ENCODE measurements at regions not wholly inside any gene's neighbourhood (a gene's known extent, or its start where the extent isn't known, plus 50 kb on each side); places are given as distances from the start of the nearest gene placed in this dataset.

DNA sequence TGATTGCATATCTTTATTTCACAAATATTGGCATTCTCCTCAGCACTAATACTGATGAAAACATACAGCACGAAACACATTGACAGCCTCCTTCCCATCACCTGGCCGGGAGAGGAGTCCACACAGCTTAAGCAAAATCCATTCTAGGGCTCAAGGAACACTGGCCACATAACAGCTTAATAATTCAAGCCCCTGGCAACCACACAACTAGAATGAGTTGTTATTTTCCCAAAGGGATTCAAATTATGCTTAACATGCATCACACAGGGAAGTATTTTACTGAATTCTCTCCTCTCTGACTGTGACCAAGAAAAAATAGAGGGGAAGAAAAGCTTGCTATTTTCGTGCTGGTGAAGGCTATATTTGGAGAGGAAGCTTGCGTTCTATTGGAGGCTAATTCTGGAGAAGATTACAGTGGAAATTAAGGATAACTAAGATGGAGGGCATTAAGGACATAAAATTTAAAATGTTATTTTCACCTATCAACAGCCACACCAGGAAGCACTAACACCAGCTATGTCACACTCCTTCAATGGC, 198.5 kb downstream of the ADGRG6 start:
- no peak overlapping the region for H3K4me3 ChIP-seq (ENCODE audit: low read length)

DNA sequence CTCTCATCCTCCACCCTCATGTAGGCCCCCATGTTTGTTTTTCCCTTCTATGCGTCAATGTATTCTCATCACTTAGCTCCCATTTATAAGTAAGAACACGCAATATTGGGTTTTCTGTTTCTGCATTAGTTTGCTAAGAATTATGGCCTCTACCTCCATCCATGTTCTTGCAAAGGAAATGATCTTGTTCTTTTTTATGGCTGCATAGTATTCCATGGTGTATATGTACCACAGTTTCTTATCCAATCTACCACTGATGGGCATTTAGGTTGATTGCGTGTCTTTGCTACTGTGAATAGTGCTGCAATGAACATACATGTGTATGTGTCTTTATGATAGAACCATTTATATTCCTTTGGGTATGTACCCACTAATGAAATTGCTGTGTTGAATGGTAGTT, 200.0 kb downstream of the ADGRG6 start:
- H3K4me3 ChIP-seq (ENCODE audit: low read length) = no peak overlapping the region
- DNase-seq (ENCODE audit: low read depth, low spot score) = no peak

More for the DNA sequence above, 198.5 kb downstream of the ADGRG6 start:
- no peak for DNase-seq (ENCODE audit: low read depth, low spot score)

DNA sequence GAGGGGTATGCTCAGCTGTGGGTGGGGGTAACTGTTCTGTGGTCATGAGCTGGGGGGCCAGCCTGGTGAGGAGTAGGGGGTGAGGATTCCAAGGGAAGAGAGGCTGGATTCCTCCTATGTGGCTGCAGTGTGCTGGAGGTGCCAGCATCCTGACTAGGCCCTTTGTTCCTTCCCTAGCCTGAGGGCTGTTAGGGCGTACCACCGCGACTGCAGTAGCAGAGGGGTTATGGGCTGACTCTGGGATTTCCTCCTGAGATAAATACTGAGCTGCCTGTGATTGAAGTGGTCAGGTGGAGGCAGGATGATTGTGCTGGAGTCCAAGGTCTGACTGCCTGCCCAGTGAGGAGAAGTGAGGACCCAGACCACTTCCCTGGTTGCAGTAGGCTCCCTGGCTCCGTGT, 205.3 kb downstream of the ADGRG6 start:
- no peak for DNase-seq (ENCODE audit: low read depth, low spot score)
- H3K4me3 ChIP-seq (ENCODE audit: low read length) = no peak overlapping the region

DNA sequence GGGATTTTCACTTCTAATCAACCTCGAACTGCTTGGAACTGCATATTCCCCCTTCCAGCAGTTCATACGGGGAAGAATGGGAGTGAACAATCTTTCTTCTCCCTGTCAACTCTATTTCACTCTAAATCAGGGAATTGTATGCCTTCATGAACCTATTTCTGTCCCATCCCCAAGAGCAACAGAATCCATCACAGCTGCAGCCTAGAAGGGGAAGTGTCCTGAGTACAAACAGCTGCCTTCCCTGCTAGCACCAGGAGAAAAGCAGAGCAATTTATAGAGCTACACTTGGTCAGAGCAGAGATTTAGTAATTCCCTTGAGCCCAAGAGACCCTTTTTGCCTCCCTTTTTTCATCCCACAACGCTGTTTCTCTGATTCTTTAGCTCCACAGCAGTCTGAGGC, 208.4 kb downstream of the ADGRG6 start:
- DNase-seq (ENCODE audit: low read depth, low spot score) = no peak
- no peak overlapping the region for H3K4me3 ChIP-seq (ENCODE audit: low read length)

DNA sequence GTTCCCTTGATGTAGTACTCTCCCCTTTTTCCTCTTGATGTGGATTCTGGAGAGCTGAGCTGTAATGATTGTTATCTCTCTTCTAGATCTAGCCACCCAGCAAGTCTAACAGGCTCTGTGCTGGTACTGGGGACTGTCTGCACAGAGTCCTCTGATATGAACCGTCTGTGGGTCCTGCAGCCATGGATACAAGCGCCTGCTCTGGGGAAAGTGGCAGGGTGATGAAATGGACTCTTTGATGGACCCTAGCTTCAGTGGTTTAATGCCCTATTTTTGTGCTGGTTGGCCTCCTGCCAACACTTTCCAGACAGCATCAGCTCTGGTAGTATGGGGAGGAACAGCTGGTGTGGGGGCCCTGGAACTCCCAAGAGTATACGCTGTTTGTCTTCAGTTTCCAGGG, 216.3 kb downstream of the ADGRG6 start:
- no peak for DNase-seq (ENCODE audit: low read depth, low spot score)
- no peak overlapping the region for H3K4me3 ChIP-seq (ENCODE audit: low read length)

DNA sequence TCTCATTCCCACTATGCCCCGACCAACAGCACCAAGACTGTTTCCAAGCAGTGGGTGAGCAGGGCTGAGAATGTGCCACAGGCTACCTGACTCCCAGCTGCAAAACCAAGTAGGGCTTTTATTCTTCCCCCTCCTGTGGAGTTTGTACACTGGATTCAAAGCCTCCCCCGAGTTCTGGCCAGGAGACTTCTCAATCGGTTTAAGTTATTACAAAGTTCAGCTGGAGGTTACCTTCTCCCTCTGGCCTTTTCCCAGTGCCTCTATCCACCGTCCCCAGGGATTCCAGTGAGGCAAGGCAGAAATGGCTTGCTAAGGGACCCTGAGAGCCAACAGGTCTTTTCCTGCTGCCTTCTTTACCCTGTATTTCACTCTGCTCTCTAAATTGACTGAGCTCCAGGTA, 217.0 kb downstream of the ADGRG6 start:
- no peak for DNase-seq (ENCODE audit: low read depth, low spot score)
- H3K4me3 ChIP-seq (ENCODE audit: low read length) = no peak overlapping the region

DNA sequence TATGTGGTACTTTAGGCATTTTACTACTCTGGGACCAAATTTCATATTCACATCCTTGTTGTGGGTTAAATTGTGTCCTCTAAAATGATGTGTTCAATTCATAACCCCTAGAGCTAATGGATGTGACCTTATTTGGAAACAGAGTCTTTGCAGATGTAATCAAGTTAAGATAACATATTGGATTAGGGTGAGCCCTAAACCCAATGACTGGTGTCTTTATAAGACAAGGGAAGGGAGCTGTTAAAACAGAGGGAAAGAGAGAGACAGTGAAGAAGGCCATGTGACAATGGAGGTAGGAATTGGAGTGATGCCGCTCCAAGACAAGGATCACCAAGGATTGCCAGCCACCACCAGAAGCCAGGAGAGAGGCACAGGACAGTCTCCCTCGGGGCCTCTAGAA, 220.0 kb downstream of the ADGRG6 start:
- no peak overlapping the region for H3K4me3 ChIP-seq (ENCODE audit: low read length)
- no peak for DNase-seq (ENCODE audit: low read depth, low spot score)

DNA sequence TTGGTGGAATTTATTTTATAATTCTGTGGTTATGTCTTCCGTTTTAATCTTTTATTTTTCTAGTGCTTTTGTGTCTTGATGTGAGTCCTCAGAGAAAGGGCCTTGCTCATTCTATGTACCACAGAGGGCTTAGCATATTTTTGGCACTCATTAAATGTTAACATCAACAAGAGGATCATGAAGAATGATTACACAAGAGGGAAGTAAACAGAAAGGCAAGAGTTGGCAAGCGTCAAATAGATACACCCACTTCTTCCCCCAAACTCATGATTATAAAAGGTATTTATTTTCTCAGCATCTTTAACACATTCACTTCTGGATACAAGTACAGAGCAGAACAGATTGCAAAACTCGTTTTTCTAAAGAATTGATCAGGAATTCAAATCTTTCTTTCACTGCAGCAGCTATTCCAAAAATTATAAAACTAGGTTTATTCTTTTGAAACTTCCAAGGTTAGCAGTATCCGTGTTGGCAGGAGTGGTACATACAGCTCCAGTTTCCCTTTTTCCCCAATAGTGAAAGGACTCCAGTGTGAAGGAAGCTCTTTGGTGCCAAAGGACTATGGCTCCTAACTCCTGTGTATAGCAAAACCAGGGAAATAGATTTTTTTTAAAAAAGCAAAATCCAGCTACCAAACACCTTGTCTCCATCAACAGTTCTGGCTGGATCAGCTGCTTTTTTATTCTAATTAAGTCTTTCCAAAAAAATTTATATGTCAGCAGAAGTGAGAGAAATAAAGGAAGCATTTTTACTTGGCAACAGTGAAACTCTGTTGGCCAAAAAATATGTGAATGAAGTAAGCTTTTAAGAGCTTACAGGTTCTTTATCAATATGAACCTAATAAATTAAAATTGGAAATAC, 221.9 kb downstream of the ADGRG6 start:
- H3K4me3 ChIP-seq (ENCODE audit: low read length) = no peak overlapping the region
- no peak for DNase-seq (ENCODE audit: low read depth, low spot score)

DNA sequence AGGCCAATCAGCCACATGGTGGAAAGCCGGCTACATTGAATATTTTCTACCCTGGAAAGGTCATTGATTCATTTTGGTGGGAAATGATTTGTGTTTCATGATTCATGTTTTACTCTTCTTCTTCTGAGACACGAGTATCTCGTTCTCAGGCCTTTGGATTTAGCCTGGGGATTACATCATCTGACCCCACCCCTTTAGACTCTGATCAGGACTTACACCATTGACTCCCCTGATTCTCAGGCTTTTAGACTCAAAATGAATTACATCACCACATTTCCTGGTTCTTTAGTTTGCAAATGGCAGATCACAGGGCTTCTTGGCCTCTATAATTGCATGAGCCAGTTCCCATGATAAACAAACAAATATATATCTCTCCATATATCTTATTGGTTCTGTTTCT, 228.8 kb downstream of the ADGRG6 start:
- DNase-seq (ENCODE audit: low read depth, low spot score) = no peak

DNA sequence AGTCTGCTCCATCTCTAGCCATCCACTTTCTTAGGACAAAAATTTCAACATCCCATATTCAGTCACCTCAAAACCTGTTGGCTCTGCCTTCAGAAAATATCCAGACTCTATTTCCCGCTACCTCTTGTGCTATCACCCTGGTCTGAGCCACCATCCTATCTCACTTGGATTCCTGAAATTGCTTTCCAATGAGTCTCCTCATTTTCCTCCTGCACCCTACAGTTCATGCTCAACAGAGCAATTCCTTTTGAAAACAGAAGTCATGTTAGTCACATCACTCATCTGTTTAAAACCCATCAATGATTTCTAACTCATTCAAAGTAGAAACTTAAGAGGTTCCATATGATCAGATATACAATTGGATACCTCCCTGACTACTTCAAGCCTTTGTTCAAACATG, 229.9 kb downstream of the ADGRG6 start:
- DNase-seq (ENCODE audit: low read depth, low spot score) = no peak
- no peak overlapping the region for H3K4me3 ChIP-seq (ENCODE audit: low read length)

More for the DNA sequence above, 228.8 kb downstream of the ADGRG6 start:
- H3K4me3 ChIP-seq (ENCODE audit: low read length) = no peak overlapping the region

DNA sequence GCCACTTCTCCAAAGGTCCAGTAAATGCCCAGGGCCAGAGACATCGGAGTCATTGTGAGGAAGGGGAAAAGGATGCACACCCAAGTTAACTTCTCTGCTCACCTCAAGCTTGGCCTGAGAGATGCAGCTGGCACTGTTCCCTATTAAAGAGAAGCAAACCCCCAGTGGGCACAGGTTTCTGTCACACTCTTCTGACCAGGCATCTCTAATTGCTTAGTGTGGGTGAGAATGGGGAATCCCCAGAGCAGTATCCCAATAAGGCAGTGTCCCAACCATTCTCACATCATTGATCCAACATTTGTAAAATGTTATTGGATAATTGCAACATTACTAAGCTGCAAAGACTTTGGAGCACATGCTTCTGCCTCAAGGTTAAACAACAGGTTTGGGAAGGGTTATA, 232.3 kb downstream of the ADGRG6 start:
- no peak for DNase-seq (ENCODE audit: low read depth, low spot score)

DNA sequence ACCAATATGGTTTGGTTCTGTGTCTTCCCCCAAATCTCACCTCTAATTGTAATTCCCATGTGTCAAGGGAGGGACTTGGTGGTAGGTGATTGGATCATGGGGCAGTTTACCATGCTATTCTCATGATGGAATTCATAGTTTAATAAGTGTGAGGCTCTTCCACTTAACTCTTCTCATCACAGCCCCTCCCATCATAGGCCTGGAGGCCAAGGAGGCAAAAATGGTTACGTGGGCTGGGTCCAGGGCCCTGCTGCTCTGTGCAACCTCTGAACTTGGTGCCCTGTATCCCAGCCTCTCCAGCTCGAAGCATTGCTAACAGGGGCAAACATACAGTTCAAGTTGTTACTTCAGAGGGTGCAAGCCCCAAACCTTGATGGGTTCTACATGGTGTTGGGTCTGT, 232.7 kb downstream of the ADGRG6 start:
- no peak for DNase-seq (ENCODE audit: low read depth, low spot score)
- no peak overlapping the region for H3K4me3 ChIP-seq (ENCODE audit: low read length)

More for the DNA sequence above, 232.3 kb downstream of the ADGRG6 start:
- H3K4me3 ChIP-seq (ENCODE audit: low read length) = no peak overlapping the region

DNA sequence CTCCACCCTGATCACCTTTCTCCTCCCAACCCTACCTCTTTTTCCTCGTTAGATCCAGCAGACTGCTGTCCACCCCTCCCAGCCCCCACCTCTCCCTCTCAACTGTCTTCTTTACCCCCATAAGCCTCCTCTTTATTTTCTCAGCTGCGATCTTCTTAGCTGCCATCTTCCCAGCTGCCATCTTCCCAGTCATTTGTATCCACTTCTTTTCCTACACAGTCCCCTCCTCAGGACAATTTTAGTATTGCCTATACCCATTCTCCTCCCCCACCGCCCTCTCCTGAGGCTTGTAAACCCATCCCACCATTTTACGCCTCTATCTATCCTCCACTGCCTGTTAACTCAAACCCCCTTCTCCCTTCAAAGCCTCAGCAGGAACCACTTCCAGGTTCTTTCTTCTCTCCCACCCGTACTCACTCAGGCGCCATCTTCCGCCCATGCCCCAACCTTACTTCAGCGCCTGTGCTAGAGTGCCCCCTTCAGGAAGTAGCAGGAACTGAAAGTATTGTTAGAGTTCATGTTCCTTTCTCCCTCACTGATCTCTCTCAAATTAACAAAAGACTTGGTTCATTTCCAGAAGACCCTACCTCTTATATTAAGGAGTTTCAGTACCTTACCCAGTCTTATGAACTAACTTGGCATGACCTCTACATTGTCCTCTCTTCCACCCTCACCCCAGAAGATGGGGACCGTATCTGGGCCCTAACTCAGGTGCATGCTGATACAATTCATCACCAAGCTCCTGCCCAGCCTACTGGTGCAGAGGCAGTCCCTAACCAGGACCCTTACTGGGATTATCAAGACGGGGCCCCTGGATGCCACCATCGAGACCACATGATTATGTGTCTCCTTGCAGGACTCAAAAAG, 236.0 kb downstream of the ADGRG6 start:
- peak; percentile 53 for DNase-seq (ENCODE audit: low read depth, low spot score)
- H3K4me3 ChIP-seq (ENCODE audit: low read length) = no peak overlapping the region

DNA sequence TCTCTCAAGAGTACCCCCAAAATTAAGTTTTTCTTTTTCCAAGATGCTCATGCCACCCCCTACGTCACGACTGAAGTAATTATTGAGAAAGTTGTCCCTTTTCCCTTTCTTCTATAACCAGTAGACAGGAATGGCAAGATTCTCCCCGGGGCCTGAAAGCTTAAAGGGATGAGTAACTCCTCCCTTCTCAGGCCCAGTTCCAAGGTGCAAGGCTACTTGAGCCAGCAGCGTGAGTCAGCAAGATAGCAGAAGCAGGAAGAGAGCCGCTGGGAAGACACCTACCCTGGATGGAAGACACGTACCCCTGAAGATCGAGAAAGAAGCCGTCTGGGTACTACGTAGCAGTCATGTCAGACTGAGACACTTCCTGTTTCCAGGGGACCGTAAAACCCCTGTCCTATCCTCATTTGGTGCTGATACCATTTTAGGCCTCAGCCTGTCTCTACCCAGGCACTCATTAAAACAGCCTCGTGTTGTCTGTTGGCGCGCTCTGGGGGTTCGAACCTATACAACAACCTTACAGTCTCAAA, 241.0 kb downstream of the ADGRG6 start:
- no peak overlapping the region for H3K4me3 ChIP-seq (ENCODE audit: low read length)
- no peak for DNase-seq (ENCODE audit: low read depth, low spot score)

DNA sequence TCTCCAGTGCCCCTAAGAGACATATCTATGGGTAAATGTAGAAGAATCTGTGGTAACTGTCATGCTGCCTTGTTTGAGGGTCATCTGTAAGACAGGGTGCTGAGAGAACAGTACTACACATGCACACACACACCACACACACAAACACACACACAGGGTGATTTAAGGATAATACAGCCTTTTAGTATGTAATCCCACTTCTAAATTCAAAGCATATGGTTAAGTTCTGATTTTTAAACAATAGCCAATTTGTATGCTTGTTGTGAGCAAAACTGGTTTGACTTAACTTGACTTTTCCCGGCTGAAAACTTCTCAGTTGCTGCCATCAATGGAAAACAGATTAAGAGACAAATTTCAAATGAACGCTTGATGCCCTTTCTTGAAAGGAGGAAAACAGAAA, 241.8 kb downstream of the ADGRG6 start:
- no peak for DNase-seq (ENCODE audit: low read depth, low spot score)
- H3K4me3 ChIP-seq (ENCODE audit: low read length) = no peak overlapping the region

DNA sequence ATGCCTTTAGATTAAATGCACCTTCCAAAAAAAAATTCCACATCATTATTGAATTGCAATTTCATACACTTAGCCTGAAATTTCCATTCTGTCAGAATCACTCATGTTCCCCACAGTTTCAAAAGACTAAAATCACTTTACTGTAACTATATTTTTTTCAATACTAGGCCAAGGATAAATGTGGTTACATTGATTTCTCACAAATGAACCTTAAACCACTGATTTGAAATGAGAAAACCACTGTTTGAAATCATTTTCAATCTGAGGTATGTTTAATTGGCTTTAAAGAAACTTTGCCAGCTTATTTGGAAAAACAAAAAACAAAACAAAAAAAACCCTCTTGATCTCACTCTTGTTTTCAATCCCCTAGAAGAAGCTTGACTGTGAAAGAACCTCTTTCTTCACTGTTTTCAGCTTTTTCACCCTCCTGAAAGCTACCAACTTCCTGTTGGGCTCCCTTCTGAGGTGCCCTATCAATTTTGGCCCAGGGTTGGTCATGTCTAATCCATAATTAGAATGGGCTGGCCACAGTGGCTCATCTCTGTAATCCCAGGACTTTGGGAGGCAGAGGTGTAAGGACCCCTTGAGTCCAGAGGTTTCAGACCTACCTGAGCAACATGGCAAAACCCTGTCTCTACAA, 242.5 kb downstream of the ADGRG6 start:
- H3K4me3 ChIP-seq (ENCODE audit: low read length) = no peak overlapping the region
- DNase-seq (ENCODE audit: low read depth, low spot score) = peak; percentile 16

DNA sequence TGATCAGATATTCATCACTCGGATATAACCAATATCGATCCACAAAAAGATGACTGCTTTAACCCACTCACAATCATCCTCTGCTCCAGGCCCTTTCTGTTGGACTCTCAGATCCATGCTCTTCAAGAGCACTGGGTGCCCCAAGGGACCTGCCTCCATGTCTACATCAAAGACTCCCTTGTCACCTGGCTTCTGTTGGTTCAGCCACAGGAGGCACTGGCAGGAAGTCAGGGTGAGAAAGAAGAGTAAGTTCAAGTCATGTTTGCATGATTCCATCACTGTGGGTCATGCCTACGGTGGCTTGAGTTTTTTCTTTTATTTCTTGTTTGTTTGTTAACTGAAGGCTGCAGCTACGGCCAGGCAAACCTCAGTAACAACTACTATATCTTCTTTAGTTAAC, 243.3 kb downstream of the ADGRG6 start:
- H3K4me3 ChIP-seq (ENCODE audit: low read length) = no peak overlapping the region
- peak; percentile 83 for DNase-seq (ENCODE audit: low read depth, low spot score)

DNA sequence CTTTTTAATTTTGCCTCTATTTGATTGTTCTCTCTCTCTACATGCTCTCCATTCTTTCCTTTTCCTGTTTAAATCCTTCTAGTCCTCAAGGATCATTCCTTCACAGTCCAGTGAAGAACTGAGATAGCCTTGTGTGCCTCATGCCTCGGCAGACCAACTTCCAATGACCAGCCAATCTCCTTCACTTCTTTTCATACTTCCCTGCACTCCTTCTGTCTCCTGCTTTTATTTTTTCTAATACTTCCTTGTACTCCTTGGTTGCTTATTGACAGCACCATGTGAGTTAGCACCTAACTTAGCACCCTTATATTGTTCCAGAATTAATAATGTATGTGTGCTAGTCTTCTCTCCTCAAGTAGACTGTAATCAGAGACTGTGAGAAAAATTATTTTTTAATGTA, 246.8 kb downstream of the ADGRG6 start:
- no peak overlapping the region for H3K4me3 ChIP-seq (ENCODE audit: low read length)

DNA sequence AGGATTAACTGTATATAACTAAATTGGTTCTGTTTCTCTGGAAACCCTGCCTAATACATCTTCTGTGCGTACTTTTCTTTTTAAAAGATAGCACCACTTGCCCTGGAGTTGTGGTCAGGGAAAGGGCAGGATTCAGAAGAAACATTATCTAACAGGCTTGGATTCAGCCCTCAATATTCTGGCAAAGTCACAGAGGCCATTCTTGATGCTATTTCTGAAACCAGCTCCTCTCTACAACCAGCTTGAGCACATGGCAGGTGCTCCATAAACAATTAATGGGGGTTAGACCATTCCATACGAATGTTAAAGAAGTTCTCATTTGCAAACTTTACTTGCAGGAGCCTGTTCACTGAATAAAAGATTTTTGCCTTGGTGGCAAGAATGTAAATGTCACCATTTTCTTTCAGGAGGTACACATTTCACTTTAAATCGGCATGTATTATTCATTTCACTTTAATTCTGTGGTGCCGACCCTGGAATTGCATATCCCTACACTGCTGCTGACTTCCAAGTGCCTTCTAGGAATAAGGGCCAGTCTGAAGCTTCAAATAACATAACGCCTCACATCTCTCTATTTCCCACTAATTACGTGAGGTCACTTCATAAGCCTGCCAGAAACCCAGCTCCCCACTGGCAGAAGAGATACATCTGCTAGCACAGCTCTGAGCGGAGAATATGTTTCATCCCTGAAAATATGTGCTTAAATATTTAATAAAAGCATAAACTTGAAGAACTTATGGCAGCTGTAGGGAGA, 248.7 kb downstream of the ADGRG6 start:
- no peak for DNase-seq (ENCODE audit: low read depth, low spot score)
- no peak overlapping the region for H3K4me3 ChIP-seq (ENCODE audit: low read length)

More for the DNA sequence above, 246.8 kb downstream of the ADGRG6 start:
- DNase-seq (ENCODE audit: low read depth, low spot score) = no peak

Measured in Jurkat, Clone E6-1 (cell line).